WTC11 (cell line): ENCODE measurements at regions not wholly inside any gene's neighbourhood (a gene's known extent, or its start where the extent isn't known, plus 50 kb on each side); places are given as distances from the start of the nearest gene placed in this dataset.

ENCODE experiments used
- AFF4 ChIP-seq: sonication (generic); formaldehyde crosslinking; IDR thresholded peaks from 2 replicates; pipeline ENCODE4 v1.8.1; 2023; ENCODE audit warnings: mild to moderate bottlenecking, missing genetic modification reagents, borderline replicate concordance
- ATF2 ChIP-seq: sonication (generic); formaldehyde crosslinking; IDR thresholded peaks from 2 replicates; pipeline ENCODE4 v1.8.1; 2022; ENCODE audit warnings: low read depth, missing genetic modification reagents, borderline replicate concordance
- ATF3 ChIP-seq: sonication (generic); formaldehyde crosslinking; conservative IDR thresholded peaks from 2 replicates; pipeline ENCODE4 v1.8.1; 2022; ENCODE audit warnings: mild to moderate bottlenecking, missing genetic modification reagents
- CREB1 ChIP-seq: sonication (generic); formaldehyde crosslinking; IDR thresholded peaks from 2 replicates; pipeline ENCODE4 v1.8.0; 2023; ENCODE audit warnings: mild to moderate bottlenecking, missing genetic modification reagents
- CTCF ChIP-seq: fragments of 200-600 bp; IDR thresholded peaks from 2 replicates; pipeline ENCODE4 v1.8.0; 2022; ENCODE audit warnings: antibody characterized with exemption
- E2F1 ChIP-seq: sonication (generic); formaldehyde crosslinking; IDR thresholded peaks from 2 replicates; pipeline ENCODE4 v1.8.0; 2022; ENCODE audit warnings: mild to moderate bottlenecking, missing genetic modification reagents
- ELF4 ChIP-seq: sonication (generic); formaldehyde crosslinking; IDR thresholded peaks from 2 replicates; pipeline ENCODE4 v1.8.1; 2022; ENCODE audit warnings: low read depth, mild to moderate bottlenecking, moderate library complexity, missing genetic modification reagents
- ERG ChIP-seq: fragments of 250-450 bp; sonication (Bioruptor Pico); IDR thresholded peaks from 2 replicates; pipeline ENCODE4 v1.8.0; 2021; ENCODE audit warnings: mild to moderate bottlenecking
- HMGXB4 ChIP-seq: sonication (generic); formaldehyde crosslinking; IDR thresholded peaks from 2 replicates; pipeline ENCODE4 v1.8.1; 2023; ENCODE audit warnings: mild to moderate bottlenecking, moderate library complexity, missing genetic modification reagents
- JAZF1 ChIP-seq: fragments of 250-450 bp; sonication (Bioruptor Pico); IDR thresholded peaks from 2 replicates; pipeline ENCODE4 v1.9.0; 2021; ENCODE audit warnings: moderate library complexity, mild to moderate bottlenecking, inconsistent platforms
- NR2C2 ChIP-seq: sonication (generic); formaldehyde crosslinking; IDR thresholded peaks from 2 replicates; pipeline ENCODE4 v1.8.0; 2022; ENCODE audit warnings: mild to moderate bottlenecking, missing genetic modification reagents
- SMAD3 ChIP-seq: sonication (generic); formaldehyde crosslinking; IDR thresholded peaks from 2 replicates; pipeline ENCODE4 v1.8.0; 2022; ENCODE audit warnings: missing genetic modification reagents, mild to moderate bottlenecking, borderline replicate concordance
- ZNF121 ChIP-seq: sonication (generic); formaldehyde crosslinking; IDR thresholded peaks from 2 replicates; pipeline ENCODE4 v1.8.0; 2023; ENCODE audit warnings: missing genetic modification reagents

- TF ChIP-seq CTCF (no peak), CREB1 (CRISPR knock-in tag) (no peak), ATF3 (CRISPR knock-in tag) (no peak), ATF2 (CRISPR knock-in tag) (no peak), NR2C2 (CRISPR knock-in tag) (no peak), AFF4 (CRISPR knock-in tag) (no peak), E2F1 (CRISPR knock-in tag) (no peak), JAZF1 (CRISPR knock-in tag) (no peak), ERG (CRISPR knock-in tag) (no peak), ELF4 (CRISPR knock-in tag) (no peak), SMAD3 (CRISPR knock-in tag) (no peak), HMGXB4 (CRISPR knock-in tag) (no peak), ZNF121 (CRISPR knock-in tag) (no peak)
Measured at GRCh38 chr3:105315144-105315543, 51.6 kb upstream of the ALCAM start.
